Upper lobe of left lung (tissue), 4 donors: ENCODE measurements at regions not wholly inside any gene's neighbourhood (a gene's known extent, or its start where the extent isn't known, plus 50 kb on each side); places are given as distances from the start of the nearest gene placed in this dataset.

ENCODE experiments used
- EP300 ChIP-seq, 4 donors: sonication (generic); formaldehyde crosslinking; IDR thresholded peaks; one replicate each; pipeline ENCODE4 v1.5.1; 2017; ENCODE audit warnings: antibody characterized with exemption in 4 of 4, control low read depth in 2 of 4
- POLR2A ChIP-seq, 4 donors: fragments of 450-650 bp; IDR thresholded peaks; one replicate each; pipeline ENCODE4 v1.5.1; 2016 to 2017; ENCODE audit warnings: antibody characterized with exemption in 4 of 4, mild to moderate bottlenecking in 2 of 4
- POLR2AphosphoS5 ChIP-seq, 2 donors: sonication (generic); formaldehyde crosslinking; IDR thresholded peaks; one replicate each; pipeline ENCODE4 v1.5.1; 2017; ENCODE audit warnings: antibody characterized with exemption in 2 of 2
- TF ChIP-seq, protein P1 (sequence below), 6 experiments: fragments of 450-650 bp in 4 of 6; fragments of 200-600 bp in 2 of 6; sonication (generic) in 2 of 6; IDR thresholded peaks; one replicate each; pipeline ENCODE4 v1.5.1; 2016 to 2019; ENCODE audit warnings: antibody characterized with exemption in 6 of 6

DNA sequence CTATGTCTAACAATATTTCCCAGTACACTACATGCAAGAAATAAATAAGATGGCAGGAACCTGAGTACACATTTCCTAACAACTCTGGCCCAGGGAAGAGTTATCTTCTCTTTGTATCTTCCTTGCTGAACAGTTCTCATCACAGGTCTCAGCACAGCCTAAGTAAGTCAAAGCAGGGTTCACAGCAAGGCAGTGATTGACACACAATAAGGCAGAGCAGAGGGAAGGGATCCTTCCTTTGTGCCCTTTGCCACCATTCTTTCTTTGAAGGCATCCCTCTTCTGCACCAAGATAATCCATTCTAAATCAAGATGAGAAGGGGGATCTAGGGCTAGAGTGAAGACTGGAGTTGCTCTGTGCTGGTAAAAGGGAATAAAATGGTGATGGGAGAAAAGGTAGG lies 73.4 kb upstream of the TRPC4 start:
- TF ChIP-seq POLR2A (IDR thresholded peaks at IDR 0.05) (no peak), POLR2AphosphoS5 (IDR thresholded peaks at IDR 0.05) (no peak), EP300 (IDR thresholded peaks at IDR 0.05) (no peak)
- TF ChIP-seq, protein P1, sequence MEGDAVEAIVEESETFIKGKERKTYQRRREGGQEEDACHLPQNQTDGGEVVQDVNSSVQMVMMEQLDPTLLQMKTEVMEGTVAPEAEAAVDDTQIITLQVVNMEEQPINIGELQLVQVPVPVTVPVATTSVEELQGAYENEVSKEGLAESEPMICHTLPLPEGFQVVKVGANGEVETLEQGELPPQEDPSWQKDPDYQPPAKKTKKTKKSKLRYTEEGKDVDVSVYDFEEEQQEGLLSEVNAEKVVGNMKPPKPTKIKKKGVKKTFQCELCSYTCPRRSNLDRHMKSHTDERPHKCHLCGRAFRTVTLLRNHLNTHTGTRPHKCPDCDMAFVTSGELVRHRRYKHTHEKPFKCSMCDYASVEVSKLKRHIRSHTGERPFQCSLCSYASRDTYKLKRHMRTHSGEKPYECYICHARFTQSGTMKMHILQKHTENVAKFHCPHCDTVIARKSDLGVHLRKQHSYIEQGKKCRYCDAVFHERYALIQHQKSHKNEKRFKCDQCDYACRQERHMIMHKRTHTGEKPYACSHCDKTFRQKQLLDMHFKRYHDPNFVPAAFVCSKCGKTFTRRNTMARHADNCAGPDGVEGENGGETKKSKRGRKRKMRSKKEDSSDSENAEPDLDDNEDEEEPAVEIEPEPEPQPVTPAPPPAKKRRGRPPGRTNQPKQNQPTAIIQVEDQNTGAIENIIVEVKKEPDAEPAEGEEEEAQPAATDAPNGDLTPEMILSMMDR (IDR thresholded peaks at IDR 0.05) = no peak
